A549 (cell line): ENCODE measurements at regions not wholly inside any gene's neighbourhood (a gene's known extent, or its start where the extent isn't known, plus 50 kb on each side); places are given as distances from the start of the nearest gene placed in this dataset.

Experiments used
- ATAC-seq, 2 experiments: fragments of 200-7000 bp in 1 of 2; fragments of >200 bp in 1 of 2; cut with Nextera tagmentation in 1 of 2; cut with Tn5 transposase in 1 of 2; 3 replicates each; pipeline versions ENCODE4 v1.8.0 to v1.9.1; 2018 to 2020; ENCODE audit warnings: mild to moderate bottlenecking in 1 of 2, moderate library complexity in 1 of 2
- CTCF ChIA-PET: fragments of 300-600 bp; sonication (Branson Sonifier 250); formaldehyde crosslinking; extraction: SDS; loops from one replicate; lab custom pipeline; 2021; ENCODE audit warnings: antibody characterized with exemption, inconsistent platforms; lab: Yijun Ruan, JAX
- POLR2A ChIA-PET: fragments of 350-600 bp; formaldehyde crosslinking; extraction: SDS; loops from one replicate; lab custom pipeline; 2021; ENCODE audit warnings: antibody characterized with exemption, inconsistent platforms; lab: Yijun Ruan, JAX
- DNase-seq, 2 experiments: peaks; one replicate each; pipeline versions ENCODE4 v3.0.0 to v3.0.0-alpha.2; 2011 to 2016; ENCODE audit warnings: low read depth in 1 of 2, low spot score in 1 of 2
- FAIRE-seq: peaks from 2 replicates; lab custom pipeline; 2011; peaks lifted over from hg19 to GRCh38; lab: Jason Lieb, UNC
- H3K27ac ChIP-seq, 2 experiments: fragments of >200 bp; sonication (Bioruptor Twin); formaldehyde crosslinking; 3 replicates each; pipeline ENCODE4 v1.5.1; 2016 to 2017
- H3K4me1 ChIP-seq: fragments of >200 bp; sonication (Bioruptor Twin); formaldehyde crosslinking; 3 replicates; pipeline ENCODE4 v1.6.1; 2016
- H3K4me2 ChIP-seq: fragments of >200 bp; sonication (Bioruptor Twin); formaldehyde crosslinking; 3 replicates; pipeline ENCODE4 v1.6.1; 2016
- H3K4me3 ChIP-seq: fragments of >200 bp; sonication (Bioruptor Twin); formaldehyde crosslinking; 3 replicates; pipeline ENCODE4 v1.5.1; 2016
- H3K9me3 ChIP-seq: fragments of >200 bp; sonication (Bioruptor Twin); formaldehyde crosslinking; 3 replicates; pipeline ENCODE4 v1.6.1; 2016
- ATOH8 ChIP-seq: fragments of 250-450 bp; sonication (Bioruptor Pico); IDR thresholded peaks from 2 replicates; pipeline ENCODE4 v1.5.0; 2020; ENCODE audit warnings: low read depth, mild to moderate bottlenecking, moderate library complexity
- CHD4 ChIP-seq: fragments of 200-600 bp; sonication (generic); IDR thresholded peaks from 2 replicates; pipeline ENCODE4 v1.6.1; 2016; ENCODE audit warnings: antibody characterized with exemption, mild to moderate bottlenecking, borderline replicate concordance
- CTCF ChIP-seq: fragments of >200 bp; sonication (Bioruptor Twin); formaldehyde crosslinking; IDR thresholded peaks from 3 replicates; pipeline ENCODE4 v1.5.1; 2016
- EP300 ChIP-seq, 2 experiments: fragments of >200 bp; sonication (Bioruptor Twin); formaldehyde crosslinking; IDR thresholded peaks; 2 replicates in 1 of 2; 3 replicates in 1 of 2; pipeline ENCODE4 v1.6.1; 2016 to 2017
- FOSB ChIP-seq: fragments of 250-450 bp; sonication (Bioruptor Pico); IDR thresholded peaks from 2 replicates; pipeline ENCODE4 v1.5.0; 2020; ENCODE audit warnings: mild to moderate bottlenecking, moderate library complexity
- HMGXB4 ChIP-seq: fragments of 250-450 bp; sonication (Bioruptor Pico); IDR thresholded peaks from 2 replicates; pipeline ENCODE4 v1.5.0; 2021; ENCODE audit warnings: mild to moderate bottlenecking, moderate library complexity, borderline replicate concordance
- HOXA7 ChIP-seq: fragments of 250-450 bp; sonication (Bioruptor Pico); IDR thresholded peaks from 2 replicates; pipeline ENCODE4 v1.5.0; 2020; ENCODE audit warnings: mild to moderate bottlenecking, moderate library complexity
- HOXB5 ChIP-seq: fragments of 250-450 bp; sonication (Bioruptor Pico); IDR thresholded peaks from 2 replicates; pipeline ENCODE4 v1.5.0; 2020; ENCODE audit warnings: mild to moderate bottlenecking, moderate library complexity
- JUN ChIP-seq, 2 experiments: fragments of >200 bp; sonication (Bioruptor Twin); formaldehyde crosslinking; IDR thresholded peaks; 2 replicates in 1 of 2; 3 replicates in 1 of 2; pipeline ENCODE4 v1.6.1; 2016 to 2017
- JUNB ChIP-seq: fragments of >200 bp; sonication (Bioruptor Twin); formaldehyde crosslinking; IDR thresholded peaks from 2 replicates; pipeline ENCODE4 v1.6.1; 2016
- MAFK ChIP-seq: fragments of 450-650 bp; IDR thresholded peaks from 2 replicates; pipeline ENCODE4 v1.6.1; 2014; ENCODE audit not compliant: partially characterized antibody
- MAZ ChIP-seq: fragments of 150-350 bp; IDR thresholded peaks from 2 replicates; pipeline ENCODE4 v1.6.1; 2014; ENCODE audit warnings: antibody characterized with exemption, low read depth, low read length, borderline replicate concordance
- NPAS2 ChIP-seq: fragments of 250-450 bp; sonication (Bioruptor Pico); IDR thresholded peaks from 2 replicates; pipeline ENCODE4 v1.8.0; 2022; ENCODE audit warnings: mild to moderate bottlenecking, moderate library complexity, borderline replicate concordance
- NR3C1 ChIP-seq: fragments of >200 bp; sonication (Bioruptor Twin); formaldehyde crosslinking; IDR thresholded peaks from 3 replicates; pipeline ENCODE4 v1.6.1; 2017
- POLR2AphosphoS2 ChIP-seq: conservative IDR thresholded peaks from 2 replicates; pipeline ENCODE4 v1.6.1; 2012; ENCODE audit warnings: low read length, improper control_type of control experiment, inconsistent platforms
- RAD21 ChIP-seq, 2 experiments: fragments of >200 bp in 1 of 2; sonication (Bioruptor Twin) in 1 of 2; formaldehyde crosslinking in 1 of 2; IDR thresholded peaks in 1 of 2; conservative IDR thresholded peaks in 1 of 2; 2 replicates in 1 of 2; 3 replicates in 1 of 2; pipeline ENCODE4 v1.6.1; 2012 to 2018; ENCODE audit warnings: inconsistent platforms in 1 of 2
- RARB ChIP-seq: fragments of 250-450 bp; sonication (Bioruptor Pico); IDR thresholded peaks from 2 replicates; pipeline ENCODE4 v1.8.0; 2021; ENCODE audit warnings: mild to moderate bottlenecking, moderate library complexity
- RCOR1 ChIP-seq: fragments of 150-350 bp; IDR thresholded peaks from 2 replicates; pipeline ENCODE4 v1.6.1; 2014; ENCODE audit warnings: antibody characterized with exemption, low read length, low read depth
- REST ChIP-seq: fragments of 200-600 bp; sonication (generic); IDR thresholded peaks from 2 replicates; pipeline ENCODE4 v1.6.1; 2016; ENCODE audit warnings: antibody characterized with exemption, mild to moderate bottlenecking, moderate library complexity
- RNF2 ChIP-seq: fragments of 200-600 bp; sonication (generic); IDR thresholded peaks from 2 replicates; pipeline ENCODE4 v1.6.1; 2016; ENCODE audit warnings: low read depth, mild to moderate bottlenecking, antibody characterized with exemption, moderate library complexity, borderline replicate concordance
- SREBF2 ChIP-seq: fragments of 450-650 bp; IDR thresholded peaks from 2 replicates; pipeline ENCODE4 v1.6.1; 2014; ENCODE audit warnings: mild to moderate bottlenecking, moderate library complexity
- TP53 ChIP-seq: fragments of 250-450 bp; sonication (Bioruptor Pico); IDR thresholded peaks from 2 replicates; pipeline ENCODE4 v1.5.0; 2021; ENCODE audit warnings: mild to moderate bottlenecking, moderate library complexity
- WGBS: methylation state at CpG from one replicate; pipeline ENCODE4 v1.1.6; 2017; ENCODE audit errors: missing lambda C conversion rate; 5-methylcytosine and 5-hydroxymethylcytosine counted together
- TF ChIP-seq, protein P1 (sequence below): fragments of >200 bp; sonication (Bioruptor Twin); formaldehyde crosslinking; IDR thresholded peaks from 3 replicates; pipeline ENCODE4 v1.6.1; 2016
- TF ChIP-seq, protein P2 (sequence below): IDR thresholded peaks from 2 replicates; pipeline ENCODE4 v1.6.1; 2012; ENCODE audit warnings: low read depth, borderline replicate concordance

DNA sequence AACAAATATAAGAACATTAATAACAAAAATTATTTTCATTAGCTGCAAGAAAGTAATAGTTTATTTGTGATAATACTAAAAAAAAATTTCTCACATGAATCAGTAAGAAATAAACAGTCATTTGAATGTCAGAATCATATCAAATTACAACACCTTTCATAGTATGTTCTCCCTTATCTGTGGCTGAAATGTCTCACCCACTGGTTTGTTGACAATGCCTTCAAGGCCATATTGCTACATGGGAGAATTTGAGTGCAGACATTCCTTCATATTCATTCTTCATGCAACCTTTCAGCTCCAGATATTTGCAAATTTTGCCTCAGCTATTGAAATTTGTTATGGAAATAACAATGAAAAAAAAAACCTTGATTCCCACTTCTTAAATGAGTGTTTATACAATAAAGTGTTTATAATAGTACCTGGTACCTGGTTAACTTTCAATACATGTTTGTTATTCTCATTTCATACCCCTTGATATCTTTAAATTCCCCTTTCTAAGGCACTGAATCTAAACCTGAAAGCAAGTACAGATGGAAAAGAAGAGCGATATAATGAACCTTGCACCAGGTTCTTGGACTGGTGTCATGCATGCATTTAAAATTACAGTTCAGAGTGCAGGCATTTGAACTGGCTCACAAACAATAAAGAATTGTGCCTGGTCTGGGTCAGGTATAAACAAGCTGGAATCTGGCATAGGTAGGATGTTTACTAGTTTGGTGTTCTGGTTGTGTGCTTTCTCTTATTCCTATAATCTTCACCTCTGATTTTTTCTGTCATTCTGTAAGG is 242.2 kb upstream of the ADGRL2 start (continued):
- TF ChIP-seq, protein P1, sequence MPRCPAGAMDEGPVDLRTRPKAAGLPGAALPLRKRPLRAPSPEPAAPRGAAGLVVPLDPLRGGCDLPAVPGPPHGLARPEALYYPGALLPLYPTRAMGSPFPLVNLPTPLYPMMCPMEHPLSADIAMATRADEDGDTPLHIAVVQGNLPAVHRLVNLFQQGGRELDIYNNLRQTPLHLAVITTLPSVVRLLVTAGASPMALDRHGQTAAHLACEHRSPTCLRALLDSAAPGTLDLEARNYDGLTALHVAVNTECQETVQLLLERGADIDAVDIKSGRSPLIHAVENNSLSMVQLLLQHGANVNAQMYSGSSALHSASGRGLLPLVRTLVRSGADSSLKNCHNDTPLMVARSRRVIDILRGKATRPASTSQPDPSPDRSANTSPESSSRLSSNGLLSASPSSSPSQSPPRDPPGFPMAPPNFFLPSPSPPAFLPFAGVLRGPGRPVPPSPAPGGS, result no peak
- TF ChIP-seq MAZ (no peak), TP53 (CRISPR knock-in tag) (no peak), POLR2AphosphoS2 (no peak), HOXB5 (CRISPR knock-in tag) (no peak), HMGXB4 (CRISPR knock-in tag) (no peak), RCOR1 (no peak), CTCF (no peak)
- TF ChIP-seq, protein P2, sequence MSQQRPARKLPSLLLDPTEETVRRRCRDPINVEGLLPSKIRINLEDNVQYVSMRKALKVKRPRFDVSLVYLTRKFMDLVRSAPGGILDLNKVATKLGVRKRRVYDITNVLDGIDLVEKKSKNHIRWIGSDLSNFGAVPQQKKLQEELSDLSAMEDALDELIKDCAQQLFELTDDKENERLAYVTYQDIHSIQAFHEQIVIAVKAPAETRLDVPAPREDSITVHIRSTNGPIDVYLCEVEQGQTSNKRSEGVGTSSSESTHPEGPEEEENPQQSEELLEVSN, result no peak

DNA sequence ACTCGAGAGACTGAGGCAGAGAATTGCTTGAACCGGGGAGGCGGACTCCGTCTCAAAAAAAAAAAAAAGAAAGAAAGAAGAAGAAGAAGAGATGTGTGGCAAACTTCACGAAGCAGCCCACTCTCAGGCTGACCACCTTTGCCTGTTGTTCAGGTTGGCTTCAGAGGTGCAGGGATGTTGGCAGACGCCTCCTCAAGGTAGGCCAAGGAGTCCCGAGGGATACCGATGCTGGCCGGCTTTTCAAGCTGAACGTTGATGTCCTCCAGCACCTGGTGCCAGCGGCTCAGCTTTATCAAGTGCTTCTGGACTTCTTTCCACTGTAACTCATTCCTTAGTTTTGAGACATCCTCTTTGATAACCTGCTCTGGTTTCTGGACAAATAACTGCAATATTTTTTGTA is 243.8 kb upstream of the ADGRL2 start:
- H3K27ac ChIP-seq, result no peak overlapping the region
- H3K4me1 ChIP-seq, result no peaks in the 10 kb centered on the region
- CTCF ChIA-PET, result no interaction called here
- no peak for TF ChIP-seq MAZ
- TF ChIP-seq RAD21 (conservative IDR thresholded peaks at IDR 0.05 in 1 of 2, IDR thresholded peaks at IDR 0.05 in 1 of 2), result no peak
- no peak for TF ChIP-seq ATOH8 (CRISPR knock-in tag)
- TF ChIP-seq CHD4, result no peak
- no peak for TF ChIP-seq EP300 (IDR thresholded peaks at IDR 0.05)
- no peak for TF ChIP-seq SREBF2
- no peak for TF ChIP-seq HOXA7 (CRISPR knock-in tag)
- no peak for TF ChIP-seq JUNB
- TF ChIP-seq REST, result no peak
- no peak for TF ChIP-seq RARB (CRISPR knock-in tag)
- no peak for TF ChIP-seq MAFK
- TF ChIP-seq NR3C1, result no peak
- no peak for TF ChIP-seq NPAS2 (CRISPR knock-in tag)
- TF ChIP-seq JUN (IDR thresholded peaks at IDR 0.05), result no peak
- no peak for TF ChIP-seq RNF2
- no peak for TF ChIP-seq FOSB (CRISPR knock-in tag)
- TF ChIP-seq, all 56 proteins: peak for 0
- Histone ChIP-seq H3K9me3 (no peaks in the 10 kb centered on the region), H3K4me3 (no peak overlapping the region), H3K4me2 (no peak overlapping the region)
- 79% methylated on average over 8 of the region's 11 CpGs for WGBS
- ATAC-seq (no peak), FAIRE-seq (no peak), DNase-seq (no peak)
- POLR2A ChIA-PET, result no interaction called here
